Activated CD8-positive, alpha-beta memory T cell treated with anti-CD3 and anti-CD28 coated beads for 36 hours (primary cell): ENCODE measurements at regions not wholly inside any gene's neighbourhood (a gene's known extent, or its start where the extent isn't known, plus 50 kb on each side); places are given as distances from the start of the nearest gene placed in this dataset.

Experiments
- CTCF ChIA-PET: fragments of 350-600 bp; sonication (Branson Sonifier 250); formaldehyde crosslinking; loops from one replicate; lab custom pipeline; 2021; ENCODE audit warnings: antibody characterized with exemption; lab: Charles Lee
- POLR2A ChIA-PET: fragments of 350-600 bp; sonication (Branson Sonifier 250); formaldehyde crosslinking; loops from one replicate; lab custom pipeline; 2021; ENCODE audit warnings: antibody characterized with exemption; lab: Charles Lee

DNA sequence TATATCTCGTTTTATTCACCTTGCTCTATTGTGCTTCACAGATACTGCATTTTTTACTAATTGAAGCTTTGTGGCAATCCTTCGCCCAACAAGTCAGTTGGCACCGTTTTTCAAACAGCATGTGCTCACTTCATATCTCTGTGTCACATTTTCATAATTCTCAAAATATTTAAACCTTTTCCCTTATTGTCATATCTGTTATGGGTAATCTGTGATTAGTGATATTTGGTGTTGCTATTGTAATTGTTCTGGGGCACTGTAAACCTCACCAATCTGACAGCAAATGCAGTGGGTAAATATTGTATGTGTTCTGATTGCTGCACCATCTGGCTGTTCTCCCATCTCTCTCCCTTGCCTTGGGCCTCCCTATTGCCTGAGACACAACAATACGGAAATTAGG lies 191.3 kb downstream of the BTG1 start:
- POLR2A ChIA-PET, result interaction anchor here (0.8 kb wide), 1 partner anchor 44 kb away, joined by 3 read pairs; no protein-coding TSS in a partner anchor
- CTCF ChIA-PET, result no interaction called here

DNA sequence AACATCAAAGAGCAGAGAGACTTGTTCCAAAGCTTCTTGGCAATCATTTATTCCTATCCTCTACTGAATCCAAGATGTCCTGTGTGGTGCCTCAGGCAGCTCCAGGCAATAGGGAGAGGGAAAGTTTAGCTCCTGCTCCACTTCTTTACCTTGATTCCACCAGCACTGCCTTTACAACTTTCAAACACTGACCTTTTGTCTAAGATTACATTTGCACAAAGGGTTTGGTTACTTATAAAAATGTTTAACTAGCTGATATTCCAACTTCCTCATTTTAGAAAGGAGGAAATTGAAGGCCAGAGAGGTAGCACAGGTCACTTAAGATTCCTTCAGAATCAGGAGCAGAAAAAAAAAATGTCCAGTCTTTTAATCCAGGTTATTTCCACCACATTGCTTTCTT lies 192.7 kb downstream of the BTG1 start:
- POLR2A ChIA-PET, result no interaction called here
- CTCF ChIA-PET, result no interaction called here

DNA sequence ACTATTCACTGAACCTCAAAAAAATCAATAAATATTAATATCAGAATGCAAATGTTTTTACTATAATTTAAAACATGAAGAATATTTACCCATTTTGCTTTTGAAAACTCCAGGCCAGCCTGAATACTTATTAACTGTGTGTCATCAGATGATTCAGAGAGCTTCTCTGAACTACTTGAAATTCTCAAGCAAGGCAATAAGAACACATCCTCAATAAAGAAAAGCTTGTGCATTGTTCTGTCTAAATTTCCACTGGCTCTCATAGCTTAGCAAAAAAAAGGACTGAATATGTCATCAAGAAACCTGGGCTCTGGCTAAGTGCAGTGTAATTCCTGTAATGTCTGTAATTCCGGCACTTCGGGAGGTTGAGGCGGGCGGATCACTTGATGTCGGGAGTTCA lies 194.1 kb downstream of the BTG1 start:
- POLR2A ChIA-PET, result no interaction called here
- CTCF ChIA-PET, result no interaction called here

DNA sequence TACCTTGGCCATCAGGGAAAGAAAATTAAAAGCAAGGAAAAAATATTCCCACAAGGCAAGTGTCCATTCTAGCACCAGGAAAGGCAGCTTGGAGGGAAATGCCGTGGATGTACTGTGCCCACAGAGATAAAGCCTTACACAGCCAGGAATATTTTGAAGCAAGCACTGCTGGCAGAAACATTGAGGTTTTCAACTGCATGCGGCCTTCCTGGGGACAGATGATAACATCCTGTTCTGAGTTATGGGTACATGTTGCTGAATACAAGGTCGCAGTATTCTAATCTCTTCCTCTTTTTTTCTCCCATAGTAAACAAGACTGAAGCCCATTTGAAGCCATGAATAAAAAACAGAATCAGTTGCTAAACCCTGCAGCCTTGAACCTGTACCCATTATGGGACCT lies 197.1 kb downstream of the BTG1 start:
- ChIA-PET POLR2A (no interaction called here), CTCF (no interaction called here)

DNA sequence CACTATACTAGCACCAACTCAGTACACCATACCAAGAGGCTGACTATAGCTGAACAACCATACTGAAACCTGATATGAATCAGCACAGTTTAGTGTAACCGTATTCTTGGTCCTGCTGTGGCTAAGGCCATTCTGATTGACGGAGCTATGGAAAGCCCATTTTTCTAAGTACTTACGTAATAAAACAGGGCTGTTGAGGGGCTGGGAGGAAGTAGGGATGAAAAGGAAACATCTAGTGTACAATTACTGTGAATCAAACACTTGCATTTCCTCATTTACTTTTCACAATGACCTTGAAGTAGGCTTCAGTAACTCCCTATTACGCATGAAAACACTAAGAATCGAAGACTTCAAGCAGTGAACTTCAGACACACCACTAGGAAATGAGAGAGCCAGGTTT lies 198.2 kb downstream of the BTG1 start:
- ChIA-PET CTCF (no interaction called here), POLR2A (no interaction called here)

DNA sequence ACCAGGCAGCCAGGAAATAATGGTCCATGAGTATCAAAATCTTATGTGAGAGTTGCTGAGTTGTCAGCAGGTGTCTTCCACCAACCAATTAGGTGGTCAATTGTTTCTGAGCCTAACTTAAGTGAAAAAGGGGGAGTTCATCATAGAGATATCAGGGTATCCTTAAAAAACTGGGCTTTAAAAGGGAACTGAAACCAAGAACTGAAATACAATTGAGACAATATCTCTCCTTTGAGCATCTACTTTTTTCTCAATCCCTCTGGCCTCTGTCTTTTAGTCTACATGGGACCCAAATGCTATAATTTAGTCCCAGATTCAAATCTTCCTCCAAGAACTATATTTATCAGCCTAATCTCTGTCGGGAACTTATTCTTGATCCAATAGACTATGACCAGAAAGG lies 201.0 kb downstream of the BTG1 start:
- ChIA-PET POLR2A (no interaction called here), CTCF (interaction anchor here (0.6 kb wide), 1 partner anchor 722 kb away, joined by 3 read pairs; no protein-coding TSS in a partner anchor)

DNA sequence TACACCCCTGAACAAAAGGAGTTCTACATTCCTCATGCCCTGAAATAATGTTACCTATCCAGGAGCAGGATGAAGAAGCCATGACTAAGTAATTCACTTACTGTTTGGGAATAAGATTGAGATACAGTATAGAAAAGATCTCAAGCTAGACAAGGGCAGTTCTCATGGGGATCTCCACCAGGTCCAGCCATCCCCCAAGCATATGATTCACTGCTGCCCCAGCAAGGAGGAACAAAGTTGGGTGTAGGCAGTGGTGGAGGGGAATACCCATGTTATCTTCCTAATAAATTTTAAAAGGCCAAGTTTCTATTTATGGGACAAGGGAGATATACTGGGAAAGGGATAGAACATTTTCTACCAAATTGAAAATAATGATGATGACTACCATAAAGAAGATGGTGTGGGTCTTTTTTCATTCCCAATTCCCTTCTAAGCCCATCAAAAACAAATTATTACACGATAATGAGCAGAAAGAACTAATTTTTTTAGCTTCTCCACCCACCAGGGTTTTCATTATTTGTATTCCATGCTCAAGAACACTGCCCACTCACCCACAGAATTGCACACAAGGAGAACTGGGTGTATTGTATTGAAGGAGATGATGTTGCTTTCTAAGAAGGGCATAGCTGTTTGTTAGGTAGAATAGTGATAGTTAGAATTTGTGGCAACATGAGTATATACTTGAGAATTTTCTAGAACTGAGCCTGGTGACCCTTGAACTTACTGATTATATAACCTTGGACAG lies 204.6 kb downstream of the BTG1 start:
- ChIA-PET CTCF (no interaction called here), POLR2A (no interaction called here)

DNA sequence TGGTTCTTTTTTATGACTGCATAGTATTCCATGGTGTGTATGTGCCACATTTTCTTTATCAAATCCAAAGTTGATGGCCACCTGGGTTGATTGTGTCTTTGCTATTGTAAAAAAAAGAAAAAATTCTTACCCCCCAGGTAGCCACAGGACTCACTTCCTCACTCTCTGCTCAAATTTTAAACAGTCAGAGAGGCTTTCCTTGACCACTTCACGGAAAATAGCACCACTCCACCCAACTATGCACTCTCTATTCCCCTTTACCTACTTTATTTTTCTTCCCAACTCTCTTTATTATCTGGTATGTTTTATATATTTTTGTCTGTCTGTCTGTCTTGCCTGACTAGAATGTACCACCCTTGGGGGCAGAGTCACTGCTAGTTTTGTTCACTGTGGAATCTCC lies 205.3 kb downstream of the BTG1 start:
- ChIA-PET CTCF (no interaction called here), POLR2A (no interaction called here)

DNA sequence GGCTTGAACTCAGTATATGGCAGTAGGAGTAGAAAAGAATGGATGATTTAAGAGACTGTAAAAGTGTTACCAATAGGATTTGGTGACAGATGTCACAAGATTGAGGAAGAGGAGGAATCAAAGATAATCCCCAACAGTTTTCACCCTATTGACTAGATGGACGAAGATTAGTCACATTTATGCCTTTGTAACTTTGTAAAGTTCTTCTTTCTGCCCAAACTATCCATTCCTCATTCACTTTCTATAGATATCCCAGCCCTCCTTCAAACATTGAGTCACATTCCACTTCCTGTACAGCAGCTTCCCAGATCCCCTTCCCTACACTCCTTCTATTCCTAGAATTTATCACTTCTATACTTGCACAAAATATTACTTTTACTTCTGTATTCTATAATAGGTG lies 207.9 kb downstream of the BTG1 start:
- ChIA-PET POLR2A (no interaction called here), CTCF (no interaction called here)

DNA sequence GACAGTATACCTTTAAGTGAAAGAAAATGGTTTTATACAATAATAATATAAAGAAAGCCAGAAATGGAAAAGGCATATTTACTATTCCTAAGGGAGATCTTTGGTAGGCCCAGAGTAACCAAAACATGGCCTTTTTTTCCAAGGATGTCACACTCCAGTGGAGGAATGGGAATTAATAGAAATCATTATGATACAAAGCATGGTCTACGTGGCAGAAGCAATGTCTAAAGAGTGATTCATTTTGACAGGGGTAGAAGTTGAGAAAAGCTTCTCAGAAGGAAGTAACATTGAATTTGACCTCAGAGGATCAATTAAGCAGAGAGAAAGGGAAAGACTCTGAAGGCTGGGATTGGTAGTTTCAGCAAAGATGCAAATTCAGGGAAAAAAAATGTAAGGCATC lies 208.6 kb downstream of the BTG1 start:
- CTCF ChIA-PET, result no interaction called here
- POLR2A ChIA-PET, result no interaction called here

DNA sequence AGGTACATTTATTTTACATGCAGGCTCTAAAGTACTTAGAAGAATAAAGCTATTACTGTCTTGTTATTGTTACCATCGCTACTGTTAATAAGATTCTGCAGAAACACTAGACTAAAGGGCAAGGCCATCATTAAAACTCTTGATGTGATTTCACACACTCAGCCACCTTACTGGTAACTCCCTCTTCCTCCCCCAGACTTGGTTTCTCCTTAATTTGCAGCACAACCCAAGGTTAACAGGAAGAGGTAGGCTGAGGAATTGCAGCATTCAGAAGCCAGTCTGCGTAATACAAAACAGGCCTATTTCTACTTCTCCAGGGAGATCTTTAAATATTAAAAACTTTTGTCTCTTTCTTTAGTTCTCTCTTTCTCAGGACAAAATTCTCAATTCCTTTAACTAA lies 210.3 kb downstream of the BTG1 start:
- POLR2A ChIA-PET, result no interaction called here
- CTCF ChIA-PET, result no interaction called here

DNA sequence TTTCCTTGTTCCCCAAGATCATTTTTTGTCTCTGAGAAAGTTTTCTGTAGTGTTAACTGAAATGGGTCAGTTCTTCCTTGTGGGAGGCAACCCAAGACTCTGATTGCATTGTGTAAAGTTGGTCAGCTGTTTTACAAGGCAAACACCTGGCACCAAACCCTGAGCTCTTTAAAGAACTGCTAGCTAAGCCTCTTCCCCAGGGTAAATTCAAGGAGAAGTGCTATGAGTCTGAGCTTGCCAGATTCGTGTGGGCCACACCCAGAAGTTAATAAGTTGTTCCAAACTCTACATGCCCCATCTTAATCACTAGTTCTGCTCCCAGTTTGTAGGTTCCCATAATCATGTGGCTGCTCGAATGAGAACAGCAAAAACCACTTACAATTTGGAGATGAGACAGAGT lies 214.5 kb downstream of the BTG1 start:
- ChIA-PET CTCF (no interaction called here), POLR2A (no interaction called here)

DNA sequence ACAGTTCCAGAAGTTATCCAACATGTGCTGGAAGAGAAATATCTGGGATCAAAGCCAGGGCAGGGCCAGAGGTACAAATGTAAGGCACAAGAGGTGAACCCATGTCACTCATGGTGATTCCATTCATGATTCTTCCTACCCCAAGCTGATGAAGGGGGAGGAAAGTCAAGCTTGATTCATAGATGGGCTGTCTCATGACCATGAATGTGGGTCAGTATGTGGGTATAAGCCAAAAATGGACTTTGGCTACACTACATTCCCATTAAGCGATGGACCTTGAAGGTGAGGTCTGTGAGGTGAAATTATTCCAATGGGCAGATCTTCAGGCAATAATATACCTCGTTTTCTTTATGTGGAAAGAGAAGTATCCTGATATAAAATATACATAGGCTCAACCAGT lies 217.1 kb downstream of the BTG1 start:
- POLR2A ChIA-PET, result no interaction called here
- CTCF ChIA-PET, result no interaction called here

DNA sequence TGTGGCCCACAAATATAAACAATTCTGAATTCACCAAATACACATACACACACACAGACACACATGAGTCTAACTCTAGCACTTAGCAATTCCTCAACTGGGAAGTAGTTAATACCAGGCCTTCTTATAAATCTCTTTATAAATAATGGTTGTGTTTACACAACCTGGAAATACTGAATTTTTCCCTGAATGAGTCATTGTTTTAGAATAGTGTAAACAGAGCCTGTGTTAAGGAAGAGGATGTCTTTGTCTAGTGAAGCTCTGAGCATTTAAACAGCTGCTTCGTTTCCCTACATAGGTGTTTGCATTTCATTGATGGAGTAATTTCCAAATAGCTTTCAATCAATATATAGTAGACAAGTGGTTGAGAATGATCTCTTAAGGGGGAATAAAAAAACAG lies 218.8 kb downstream of the BTG1 start:
- ChIA-PET CTCF (no interaction called here), POLR2A (no interaction called here)

DNA sequence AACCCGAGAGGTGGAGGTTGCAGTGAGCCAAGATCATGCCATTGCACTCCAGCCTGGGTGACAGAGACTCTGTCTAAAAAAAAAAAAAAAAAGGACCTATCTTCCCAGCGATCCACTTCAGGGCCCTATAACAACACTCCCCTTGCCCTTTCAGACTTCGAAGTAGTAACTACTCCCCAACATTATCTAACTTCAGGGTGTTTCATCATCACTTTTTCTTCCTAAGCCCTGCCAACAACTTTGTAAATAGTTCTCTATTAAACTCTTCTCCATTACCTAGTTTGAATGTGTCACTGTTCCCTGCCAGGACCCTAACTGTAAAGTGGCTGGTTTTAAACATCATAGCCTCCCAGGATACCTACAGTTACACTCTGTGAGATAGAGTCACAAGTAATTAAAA lies 220.8 kb downstream of the BTG1 start:
- CTCF ChIA-PET, result no interaction called here
- POLR2A ChIA-PET, result no interaction called here

DNA sequence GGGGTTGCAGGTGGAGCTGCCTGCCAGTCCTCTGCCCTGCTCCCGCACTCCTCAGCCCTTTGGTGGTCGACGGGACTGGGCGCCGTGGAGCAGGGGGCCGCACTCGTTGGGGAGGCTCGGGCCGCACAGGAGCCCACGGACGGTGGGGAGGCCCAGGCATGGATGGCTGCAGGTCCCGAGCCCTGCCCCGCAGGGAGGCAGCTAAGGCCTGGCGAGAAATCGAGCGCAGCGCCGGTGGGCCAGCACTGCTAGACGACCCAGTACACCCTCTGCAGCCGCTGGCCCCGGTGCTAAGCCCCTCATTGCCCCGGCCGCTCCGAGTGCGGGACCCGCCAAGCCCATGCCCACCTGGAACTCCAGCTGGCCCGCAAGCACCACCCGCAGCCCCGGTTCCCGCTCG lies 221.8 kb downstream of the BTG1 start:
- POLR2A ChIA-PET, result no interaction called here

DNA sequence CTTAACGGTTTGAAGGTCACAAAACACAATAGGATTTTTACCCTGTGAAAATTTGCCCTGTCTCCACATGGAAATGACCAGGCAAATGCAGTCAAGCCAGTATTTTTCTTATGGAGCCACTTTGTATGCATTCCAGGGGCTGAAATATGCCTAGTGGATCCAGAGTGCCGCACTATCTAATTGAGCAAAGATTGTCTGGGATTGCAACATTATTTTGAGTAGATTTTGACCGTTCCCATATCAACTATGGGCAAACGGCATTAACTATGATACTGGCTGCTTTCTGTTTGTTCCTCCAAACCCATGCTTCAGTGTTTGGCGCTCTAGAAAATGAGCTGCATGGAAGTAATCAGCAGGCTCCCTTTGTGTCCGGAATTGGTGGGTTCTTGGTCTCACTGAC lies 223.0 kb downstream of the BTG1 start:
- CTCF ChIA-PET, result no interaction called here

More for the DNA sequence above, 221.8 kb downstream of the BTG1 start:
- CTCF ChIA-PET, result no interaction called here

DNA sequence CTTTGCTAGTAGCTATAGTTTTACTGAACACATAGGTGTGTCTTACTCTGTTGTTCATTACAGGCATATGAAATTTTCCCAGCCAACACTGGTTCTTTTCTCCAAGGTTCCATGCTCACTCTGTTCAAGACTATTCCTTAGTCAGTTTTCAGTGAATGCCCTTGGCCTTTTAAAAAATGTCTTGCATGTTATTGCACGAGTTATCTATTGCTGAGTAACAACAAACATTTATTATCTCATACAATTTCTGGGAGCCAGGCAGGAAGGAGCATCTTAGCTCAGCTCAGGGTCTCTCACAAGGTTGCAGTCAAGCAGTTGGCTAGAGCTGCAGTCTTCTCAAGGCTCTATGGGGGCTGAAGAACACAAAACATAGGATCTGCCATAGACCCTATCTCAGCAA lies 223.5 kb downstream of the BTG1 start:
- CTCF ChIA-PET, result no interaction called here
- POLR2A ChIA-PET, result no interaction called here

More for the DNA sequence above, 223.0 kb downstream of the BTG1 start:
- POLR2A ChIA-PET, result no interaction called here

DNA sequence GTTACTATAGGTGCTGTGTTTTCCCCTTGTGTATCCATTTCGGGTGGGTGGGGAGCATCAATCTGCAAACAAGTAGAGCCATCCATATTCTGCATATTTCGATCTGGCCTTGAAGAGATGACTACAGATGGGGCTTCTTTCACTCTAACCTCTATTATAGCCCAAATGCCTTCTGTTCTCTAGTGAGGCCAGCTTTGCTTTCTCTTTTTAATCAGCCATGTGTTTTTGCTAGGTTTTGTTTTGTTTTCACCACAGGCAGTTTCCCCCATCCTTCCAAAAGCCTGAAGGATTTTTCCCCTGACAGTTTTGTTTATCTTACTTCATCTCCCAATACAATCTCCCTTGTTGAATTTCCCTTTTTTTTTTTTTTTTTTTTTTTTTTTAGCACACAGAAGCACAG lies 224.1 kb downstream of the BTG1 start:
- ChIA-PET CTCF (no interaction called here), POLR2A (interaction anchor here (0.7 kb wide), 2 partner anchors 8 to 13 kb away, joined by 4 to 8 read pairs; no protein-coding TSS in a partner anchor)

DNA sequence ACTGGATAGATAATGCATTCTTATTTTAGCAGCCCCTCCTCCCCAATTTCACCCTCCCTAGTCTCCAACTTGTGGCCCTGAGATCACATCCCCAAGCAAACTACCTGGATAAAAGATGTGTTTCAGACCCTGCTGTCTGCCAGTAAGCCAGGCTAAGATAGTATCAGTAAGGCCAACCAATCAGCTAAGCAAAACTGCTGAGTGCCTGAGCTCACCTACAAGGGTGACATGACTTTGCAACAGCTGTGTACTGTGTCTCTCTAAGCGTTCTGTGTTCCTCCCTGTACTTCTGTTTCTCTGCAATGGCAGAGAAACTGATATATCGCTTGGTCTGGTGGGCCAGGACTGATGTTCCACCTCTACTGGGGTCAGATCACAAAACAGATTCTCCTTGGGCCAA lies 224.9 kb downstream of the BTG1 start:
- CTCF ChIA-PET, result no interaction called here
- POLR2A ChIA-PET, result no interaction called here

DNA sequence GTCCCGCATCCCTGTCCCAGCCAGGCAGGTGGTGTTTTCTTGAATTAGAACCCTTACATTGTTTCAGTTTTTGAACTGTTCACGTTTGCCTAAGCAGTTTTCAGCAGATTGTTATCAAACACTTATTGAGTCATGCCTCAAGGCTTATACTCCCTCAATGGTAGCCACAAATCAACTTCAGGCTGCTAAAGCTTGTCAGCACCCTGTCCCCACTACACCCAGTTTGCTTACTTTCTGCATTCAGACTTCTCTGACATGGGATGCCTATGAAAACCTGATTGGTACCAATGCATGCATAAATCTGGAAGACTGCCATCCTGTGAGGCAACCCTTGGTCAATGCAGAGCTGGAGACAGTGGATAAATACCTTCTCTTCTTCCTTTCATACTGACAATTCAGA lies 225.4 kb downstream of the BTG1 start:
- POLR2A ChIA-PET, result no interaction called here
- CTCF ChIA-PET, result no interaction called here

DNA sequence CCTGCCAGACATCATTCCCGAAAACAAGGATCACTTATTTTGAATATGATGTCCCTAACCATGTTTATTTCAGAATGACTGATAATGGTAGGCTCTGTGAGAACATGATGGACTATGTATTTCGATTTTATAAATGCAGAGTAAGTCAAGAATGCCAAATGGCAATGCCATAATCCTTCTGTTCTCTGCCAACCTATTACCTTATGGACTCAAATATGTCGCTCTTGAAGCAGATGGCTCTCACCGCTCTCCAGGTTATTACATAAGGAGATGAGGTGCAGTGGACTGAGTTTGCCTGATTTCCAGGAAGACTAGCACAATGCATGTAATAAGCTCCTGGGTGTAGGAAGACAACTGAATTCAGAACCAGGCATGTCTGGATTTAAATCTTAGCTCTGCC lies 227.2 kb downstream of the BTG1 start:
- ChIA-PET CTCF (no interaction called here), POLR2A (no interaction called here)
